CD8-positive, alpha-beta memory T cell (primary cell): ENCODE measurements at regions not wholly inside any gene's neighbourhood (a gene's known extent, or its start where the extent isn't known, plus 50 kb on each side); places are given as distances from the start of the nearest gene placed in this dataset.
"Not testable (repeated sequence)": the region's sequence is repeated elsewhere in the genome, so short reads cannot be mapped to it uniquely, and the experiment has no call there.

Source experiments
- CTCF ChIA-PET: fragments of 350-600 bp; sonication (Branson Sonifier 250); formaldehyde crosslinking; loops from one replicate; lab custom pipeline; 2021; ENCODE audit warnings: antibody characterized with exemption; lab: Charles Lee
- POLR2A ChIA-PET: fragments of 350-600 bp; sonication (Branson Sonifier 250); formaldehyde crosslinking; loops from one replicate; lab custom pipeline; 2021; ENCODE audit warnings: antibody characterized with exemption; lab: Charles Lee
- DNase-seq, 5 donors: peaks; one replicate each; pipeline versions ENCODE4 v3.0.0 to v3.0.0-alpha.2; 2020 to 2022; ENCODE audit warnings: mixed read lengths in 1 of 5
- H3K27ac ChIP-seq: one replicate; pipeline ENCODE4 v1.7.0; 2013; ENCODE audit warnings: low read depth, mild to moderate bottlenecking, low read length, moderate library complexity
- H3K27me3 ChIP-seq: 2 replicates; pipeline ENCODE4 v1.7.0; 2013; ENCODE audit warnings: low read length, mild to moderate bottlenecking; ENCODE audit not compliant: insufficient read depth, poor library complexity, severe bottlenecking
- H3K36me3 ChIP-seq: 2 replicates; pipeline ENCODE4 v1.7.0; 2013; ENCODE audit warnings: mild to moderate bottlenecking, low read length, moderate library complexity; ENCODE audit not compliant: insufficient read depth
- H3K4me1 ChIP-seq: 2 replicates; pipeline ENCODE4 v1.7.0; 2013; ENCODE audit warnings: mild to moderate bottlenecking, low read length, moderate library complexity; ENCODE audit not compliant: insufficient read depth
- H3K4me3 ChIP-seq: 2 replicates; pipeline ENCODE4 v1.7.0; 2013; ENCODE audit warnings: mild to moderate bottlenecking, low read length
- H3K9me3 ChIP-seq: 2 replicates; pipeline ENCODE4 v1.7.0; 2013; ENCODE audit warnings: mild to moderate bottlenecking, low read length
- H3K27ac Mint-ChIP-seq, 8 donors: one replicate each; pipeline ENCODE4 v1.8.0; 2020 to 2021; ENCODE audit warnings: mixed read lengths in 8 of 8, mild to moderate bottlenecking in 6 of 8, inconsistent platforms in 3 of 8, moderate library complexity in 3 of 8
- H3K27me3 Mint-ChIP-seq, 2 donors: one replicate each; pipeline ENCODE4 v1.8.0; 2020 to 2021; ENCODE audit warnings: mixed read lengths in 2 of 2, mild to moderate bottlenecking in 1 of 2, moderate library complexity in 1 of 2
- H3K36me3 Mint-ChIP-seq, 3 donors: one replicate each; pipeline ENCODE4 v1.8.0; 2020 to 2021; ENCODE audit warnings: mixed read lengths in 3 of 3, inconsistent platforms in 1 of 3, mild to moderate bottlenecking in 1 of 3
- H3K4me1 Mint-ChIP-seq, 3 donors: one replicate each; pipeline ENCODE4 v1.8.0; 2020 to 2021; ENCODE audit warnings: mixed read lengths in 3 of 3, inconsistent platforms in 1 of 3, mild to moderate bottlenecking in 1 of 3
- H3K4me3 Mint-ChIP-seq, 7 donors: one replicate each; pipeline ENCODE4 v1.8.0; 2020 to 2021; ENCODE audit warnings: mixed read lengths in 7 of 7, mild to moderate bottlenecking in 6 of 7, moderate library complexity in 4 of 7, inconsistent platforms in 2 of 7
- H3K9me3 Mint-ChIP-seq, 5 donors: one replicate each; pipeline ENCODE4 v1.8.0; 2020 to 2022; ENCODE audit warnings: mixed read lengths in 5 of 5, mild to moderate bottlenecking in 3 of 5, moderate library complexity in 2 of 5, inconsistent platforms in 1 of 5

GRCh38 chr15:44841762-44842161 lies 105.4 kb downstream of the TRIM69 start:
- CTCF ChIA-PET = interaction anchor here (3.5 kb wide), 1 partner anchor 11 kb away, joined by 17 read pairs; no protein-coding TSS in a partner anchor
- H3K4me1 ChIP-seq, POLR2A ChIA-PET, H3K27ac ChIP-seq, H3K27me3 Mint-ChIP-seq, H3K4me3 Mint-ChIP-seq, H3K9me3 ChIP-seq, H3K4me3 ChIP-seq, DNase-seq, H3K36me3 ChIP-seq, H3K27ac Mint-ChIP-seq, H3K4me1 Mint-ChIP-seq, H3K27me3 ChIP-seq, H3K36me3 Mint-ChIP-seq, H3K9me3 Mint-ChIP-seq: not testable (repeated sequence)

- H3K4me1 Mint-ChIP-seq, H3K4me3 ChIP-seq, H3K9me3 Mint-ChIP-seq, H3K27ac Mint-ChIP-seq, H3K4me1 ChIP-seq, H3K36me3 Mint-ChIP-seq, H3K27me3 Mint-ChIP-seq, DNase-seq, H3K27me3 ChIP-seq, H3K27ac ChIP-seq, POLR2A ChIA-PET, H3K9me3 ChIP-seq, H3K4me3 Mint-ChIP-seq, H3K36me3 ChIP-seq: not testable (repeated sequence)
- CTCF ChIA-PET = interaction anchor here (3.5 kb wide), 1 partner anchor 10 kb away, joined by 17 read pairs; no protein-coding TSS in a partner anchor
Observed at GRCh38 chr15:44842883-44843282, 106.6 kb downstream of the TRIM69 start.

DNA sequence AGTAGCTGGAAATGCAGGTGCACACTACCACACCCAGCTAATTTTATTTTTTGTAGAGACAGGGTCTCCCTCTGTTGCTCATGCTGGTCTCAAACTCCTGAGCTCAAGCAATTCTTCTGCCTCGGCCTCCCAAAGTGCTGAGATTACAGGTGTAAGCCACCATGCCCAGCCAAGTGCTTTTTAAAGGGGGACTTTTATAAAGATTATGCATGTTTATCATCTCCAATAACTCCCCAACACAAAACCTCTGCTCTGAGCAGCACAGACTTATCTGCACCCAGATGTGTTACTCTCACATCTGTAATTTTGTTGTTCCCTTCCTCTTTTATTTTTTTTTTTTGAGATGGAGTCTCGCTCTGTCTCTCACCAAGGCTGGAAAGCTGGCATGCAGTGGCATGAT lies 108.6 kb downstream of the TRIM69 start:
- H3K36me3 Mint-ChIP-seq, H3K4me1 ChIP-seq, H3K4me3 Mint-ChIP-seq, H3K27ac ChIP-seq, DNase-seq, H3K9me3 ChIP-seq, H3K4me3 ChIP-seq, H3K4me1 Mint-ChIP-seq, H3K27me3 ChIP-seq, POLR2A ChIA-PET, H3K9me3 Mint-ChIP-seq, H3K27me3 Mint-ChIP-seq, H3K36me3 ChIP-seq: not testable (repeated sequence)
- peak overlapping the region in 1 of 8 donors; percentile 70 for H3K27ac Mint-ChIP-seq
- CTCF ChIA-PET = interaction anchor here (3.5 kb wide), 1 partner anchor 8 kb away, joined by 17 read pairs; no protein-coding TSS in a partner anchor

DNA sequence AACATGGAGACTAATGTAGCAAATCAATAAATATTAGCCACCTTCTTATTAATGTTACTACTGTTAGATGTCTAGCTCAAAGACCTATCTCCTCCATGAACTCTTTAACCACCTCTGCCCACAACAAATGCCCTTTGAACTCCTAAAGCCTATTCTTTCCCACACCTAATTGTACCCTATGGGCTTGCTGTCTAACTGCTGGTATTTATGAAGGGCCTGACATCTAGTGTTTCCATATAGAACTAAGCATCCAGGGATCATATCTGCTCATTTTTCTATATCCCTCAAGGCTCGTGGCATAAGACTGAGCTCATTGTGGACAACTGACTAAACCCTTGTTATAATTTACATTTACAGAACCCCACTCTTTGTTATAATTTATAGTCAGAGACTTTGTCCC lies 109.8 kb downstream of the TRIM69 start:
- H3K4me1 Mint-ChIP-seq, H3K36me3 ChIP-seq, H3K4me3 Mint-ChIP-seq, POLR2A ChIA-PET, DNase-seq, H3K27ac Mint-ChIP-seq, H3K4me1 ChIP-seq, H3K9me3 ChIP-seq, H3K9me3 Mint-ChIP-seq, H3K27me3 Mint-ChIP-seq, H3K27me3 ChIP-seq, H3K36me3 Mint-ChIP-seq, CTCF ChIA-PET, H3K27ac ChIP-seq, H3K4me3 ChIP-seq: not testable (repeated sequence)

DNA sequence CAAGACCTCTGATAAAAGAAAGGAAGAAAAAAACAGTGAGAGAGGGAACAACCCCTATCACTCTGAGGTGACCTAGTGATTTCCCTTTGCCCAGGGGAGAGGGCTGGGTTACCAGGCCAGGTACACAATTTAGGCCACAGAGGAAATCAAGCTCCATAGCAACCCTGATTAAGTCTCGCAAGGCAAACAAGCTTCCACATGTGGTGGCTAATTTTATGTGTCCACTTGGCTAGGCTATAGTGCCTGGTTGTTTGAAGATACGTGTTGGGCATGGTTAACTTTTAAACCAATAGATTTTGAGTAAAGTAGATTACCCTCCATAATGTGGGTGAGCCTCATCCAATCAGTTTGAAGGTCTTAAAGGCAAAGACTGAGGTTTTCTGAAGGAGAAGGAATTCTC lies 108.9 kb upstream of the TERB2 start:
- H3K9me3 Mint-ChIP-seq, H3K4me1 ChIP-seq, H3K36me3 ChIP-seq, H3K4me1 Mint-ChIP-seq, CTCF ChIA-PET, H3K27ac ChIP-seq, DNase-seq, H3K4me3 ChIP-seq, H3K27me3 Mint-ChIP-seq, H3K9me3 ChIP-seq, H3K4me3 Mint-ChIP-seq, H3K27me3 ChIP-seq, H3K36me3 Mint-ChIP-seq, H3K27ac Mint-ChIP-seq: not testable (repeated sequence)
- POLR2A ChIA-PET = interaction anchor here (0.7 kb wide), 1 partner anchor 134 kb away, joined by 3 read pairs; no protein-coding TSS in a partner anchor

- H3K27ac Mint-ChIP-seq, H3K27me3 ChIP-seq, H3K4me3 Mint-ChIP-seq, H3K27ac ChIP-seq, DNase-seq, H3K9me3 ChIP-seq, H3K36me3 Mint-ChIP-seq, H3K27me3 Mint-ChIP-seq, POLR2A ChIA-PET, H3K36me3 ChIP-seq, H3K4me1 Mint-ChIP-seq, H3K4me3 ChIP-seq, H3K9me3 Mint-ChIP-seq, H3K4me1 ChIP-seq: not testable (repeated sequence)
- CTCF ChIA-PET = interaction anchor here (0.9 kb wide), 1 partner anchor 188 kb away, joined by 4 read pairs; no protein-coding TSS in a partner anchor
Observed at GRCh38 chr15:44848859-44849258, 107.6 kb upstream of the TERB2 start.

- H3K27me3 ChIP-seq, H3K27me3 Mint-ChIP-seq, H3K27ac ChIP-seq, H3K9me3 Mint-ChIP-seq, H3K36me3 ChIP-seq, POLR2A ChIA-PET, H3K4me3 Mint-ChIP-seq, H3K4me1 Mint-ChIP-seq, H3K4me3 ChIP-seq, H3K4me1 ChIP-seq, H3K9me3 ChIP-seq, CTCF ChIA-PET, DNase-seq, H3K36me3 Mint-ChIP-seq, H3K27ac Mint-ChIP-seq: not testable (repeated sequence)
Observed at GRCh38 chr15:44849701-44850403, 106.6 kb upstream of the TERB2 start.

DNA sequence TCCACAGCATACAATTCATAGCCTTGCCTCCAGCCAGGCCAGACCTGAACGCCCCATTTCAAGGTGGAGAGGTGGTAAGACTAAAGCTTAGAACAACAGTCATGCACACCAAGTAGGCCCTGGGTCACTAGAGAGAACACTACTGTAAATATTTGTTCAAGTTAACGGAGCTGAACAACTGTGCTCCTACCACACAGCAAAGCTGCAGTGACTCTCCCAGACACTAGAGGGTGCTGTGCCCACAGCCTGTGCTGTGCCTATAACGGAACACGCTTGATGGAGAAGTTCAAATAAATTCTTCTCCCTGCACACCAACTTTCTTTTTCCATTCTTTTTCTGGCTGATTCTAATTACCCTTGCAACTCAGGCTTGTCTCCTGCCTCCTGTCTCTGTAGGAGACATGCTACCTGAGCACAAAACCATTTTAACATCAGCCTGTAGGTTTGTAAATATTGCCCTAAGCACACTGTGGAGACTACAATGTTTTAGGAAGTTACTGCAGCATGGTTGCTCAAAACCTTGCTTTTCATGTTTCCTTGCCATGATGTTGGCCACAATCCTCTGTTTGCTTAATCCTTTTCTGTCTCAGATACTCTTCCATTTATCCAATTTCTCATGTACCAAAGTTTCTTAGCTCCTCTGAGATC lies 103.1 kb upstream of the TERB2 start:
- peak overlapping the region in 5 of 7 donors; percentile 15 to 50 (median 25) for H3K4me3 Mint-ChIP-seq
- DNase-seq = peak; percentile 42 to 75 (median 49)
- H3K4me1 Mint-ChIP-seq, H3K27ac ChIP-seq, H3K27me3 Mint-ChIP-seq, H3K9me3 Mint-ChIP-seq, H3K4me1 ChIP-seq, H3K4me3 ChIP-seq, H3K36me3 Mint-ChIP-seq, POLR2A ChIA-PET, H3K9me3 ChIP-seq, H3K27ac Mint-ChIP-seq, H3K36me3 ChIP-seq, H3K27me3 ChIP-seq: not testable (repeated sequence)
- CTCF ChIA-PET = interaction anchor here (0.5 to 2.9 kb wide), 13 partner anchors 10 to 394 kb away, joined by 3 to 17 read pairs (median 3); partner anchors contain the start of gene SORD
